RWPE2 (cell line): ENCODE measurements at regions not wholly inside any gene's neighbourhood (a gene's known extent, or its start where the extent isn't known, plus 50 kb on each side); places are given as distances from the start of the nearest gene placed in this dataset.

Experiments
- ATAC-seq: fragments of 200-7000 bp; cut with Tn5 transposase; 3 replicates; pipeline ENCODE4 v1.9.1; 2021; ENCODE audit warnings: low read depth
- DNase-seq: peaks from one replicate; pipeline ENCODE4 v3.0.0-alpha.2; 2020; ENCODE audit warnings: low spot score
- H3K27ac ChIP-seq: fragments of 450-650 bp; 2 replicates; pipeline ENCODE4 v1.5.1; 2017; ENCODE audit warnings: mild to moderate bottlenecking; ENCODE audit not compliant: poor library complexity, severe bottlenecking
- H3K27me3 ChIP-seq: fragments of 250-450 bp; sonication (Bioruptor Pico); 2 replicates; pipeline ENCODE4 v1.5.1; 2021; ENCODE audit warnings: mild to moderate bottlenecking, moderate library complexity; ENCODE audit not compliant: insufficient read depth, poor library complexity, severe bottlenecking
- H3K36me3 ChIP-seq: fragments of 250-450 bp; sonication (Bioruptor Pico); 2 replicates; pipeline ENCODE4 v1.5.1; 2020; ENCODE audit warnings: low read depth, mild to moderate bottlenecking, moderate library complexity
- H3K4me1 ChIP-seq: fragments of 250-450 bp; sonication (Bioruptor Pico); 2 replicates; pipeline ENCODE4 v1.5.1; 2021; ENCODE audit warnings: mild to moderate bottlenecking, moderate library complexity; ENCODE audit not compliant: insufficient read depth, poor library complexity, severe bottlenecking
- H3K4me3 ChIP-seq: fragments of 250-450 bp; sonication (Bioruptor Pico); 2 replicates; pipeline ENCODE4 v1.5.1; 2021; ENCODE audit warnings: mild to moderate bottlenecking, moderate library complexity; ENCODE audit not compliant: severe bottlenecking
- H3K9me3 ChIP-seq: fragments of 250-450 bp; sonication (Bioruptor Pico); 2 replicates; pipeline ENCODE4 v1.5.1; 2021; ENCODE audit warnings: mild to moderate bottlenecking, moderate library complexity; ENCODE audit not compliant: severe bottlenecking
- TF ChIP-seq, protein P1 (sequence below): fragments of 450-650 bp; IDR thresholded peaks from one replicate; pipeline ENCODE4 v1.5.1; 2017; ENCODE audit warnings: mild to moderate bottlenecking, moderate library complexity; ENCODE audit not compliant: poor library complexity, severe bottlenecking

DNA sequence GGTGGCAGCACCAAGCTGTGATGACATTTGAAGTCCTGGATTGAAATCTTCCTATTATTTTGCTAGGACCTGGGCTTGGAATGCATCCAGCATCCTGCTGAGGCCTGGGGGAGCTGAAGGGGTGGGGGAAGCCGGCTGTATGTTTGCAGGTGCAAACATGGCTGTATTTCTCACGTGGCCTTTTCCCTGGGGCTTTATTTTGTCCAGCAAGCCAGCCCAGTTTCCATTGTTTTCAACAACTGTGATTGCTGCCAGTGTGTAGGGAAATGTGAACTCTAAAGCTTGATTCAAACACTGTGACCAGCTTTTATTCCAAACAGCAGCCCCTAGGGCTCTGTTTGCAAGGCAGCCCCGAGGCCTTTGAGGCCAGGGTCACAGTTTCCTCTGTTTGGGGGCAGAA lies 683.0 kb downstream of the DHX35 start:
- TF ChIP-seq, protein P1, sequence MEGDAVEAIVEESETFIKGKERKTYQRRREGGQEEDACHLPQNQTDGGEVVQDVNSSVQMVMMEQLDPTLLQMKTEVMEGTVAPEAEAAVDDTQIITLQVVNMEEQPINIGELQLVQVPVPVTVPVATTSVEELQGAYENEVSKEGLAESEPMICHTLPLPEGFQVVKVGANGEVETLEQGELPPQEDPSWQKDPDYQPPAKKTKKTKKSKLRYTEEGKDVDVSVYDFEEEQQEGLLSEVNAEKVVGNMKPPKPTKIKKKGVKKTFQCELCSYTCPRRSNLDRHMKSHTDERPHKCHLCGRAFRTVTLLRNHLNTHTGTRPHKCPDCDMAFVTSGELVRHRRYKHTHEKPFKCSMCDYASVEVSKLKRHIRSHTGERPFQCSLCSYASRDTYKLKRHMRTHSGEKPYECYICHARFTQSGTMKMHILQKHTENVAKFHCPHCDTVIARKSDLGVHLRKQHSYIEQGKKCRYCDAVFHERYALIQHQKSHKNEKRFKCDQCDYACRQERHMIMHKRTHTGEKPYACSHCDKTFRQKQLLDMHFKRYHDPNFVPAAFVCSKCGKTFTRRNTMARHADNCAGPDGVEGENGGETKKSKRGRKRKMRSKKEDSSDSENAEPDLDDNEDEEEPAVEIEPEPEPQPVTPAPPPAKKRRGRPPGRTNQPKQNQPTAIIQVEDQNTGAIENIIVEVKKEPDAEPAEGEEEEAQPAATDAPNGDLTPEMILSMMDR = no peak
- H3K36me3 ChIP-seq = no peaks in the 10 kb centered on the region
- no peaks in the 10 kb centered on the region for H3K9me3 ChIP-seq
- H3K4me3 ChIP-seq = no peak overlapping the region
- H3K27me3 ChIP-seq = no peaks in the 10 kb centered on the region
- no peak overlapping the region for H3K27ac ChIP-seq
- DNase-seq (no peak), ATAC-seq (no peak)
- no peaks in the 10 kb centered on the region for H3K4me1 ChIP-seq

GRCh38 chr20:39643292-39643691 lies 681.1 kb downstream of the DHX35 start:
- no peak overlapping the region for H3K4me3 ChIP-seq
- DNase-seq (no peak), ATAC-seq (no peak)
- no peaks in the 10 kb centered on the region for H3K36me3 ChIP-seq
- TF ChIP-seq, protein P1 = no peak
- H3K27me3 ChIP-seq = no peaks in the 10 kb centered on the region
- H3K9me3 ChIP-seq = no peaks in the 10 kb centered on the region
- H3K4me1 ChIP-seq = no peaks in the 10 kb centered on the region
- H3K27ac ChIP-seq = no peak overlapping the region

DNA sequence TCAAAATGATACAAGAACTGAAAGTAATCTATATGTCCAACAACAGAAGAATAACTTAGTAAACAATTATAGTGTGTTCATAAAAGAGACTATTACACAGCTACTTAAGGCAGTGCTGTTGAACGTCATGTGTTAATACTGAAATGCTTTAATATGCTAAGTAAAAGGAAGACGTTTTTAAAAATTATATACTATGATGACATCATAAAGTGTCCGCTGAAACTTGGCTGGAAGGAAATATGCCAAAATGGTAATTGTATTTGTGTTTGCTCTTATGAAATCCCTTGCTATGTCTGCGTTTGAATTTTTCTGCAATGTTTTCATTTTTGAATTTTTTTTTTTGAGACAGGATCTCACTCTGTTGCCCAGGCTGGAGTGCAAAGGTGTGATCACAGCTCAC lies 679.3 kb downstream of the DHX35 start:
- Histone ChIP-seq H3K4me1 (no peaks in the 10 kb centered on the region), H3K27me3 (no peaks in the 10 kb centered on the region), H3K36me3 (no peaks in the 10 kb centered on the region), H3K9me3 (no peaks in the 10 kb centered on the region), H3K27ac (no peak overlapping the region), H3K4me3 (no peak overlapping the region)
- ATAC-seq (no peak), DNase-seq (no peak)
- TF ChIP-seq, protein P1 = no peak

DNA sequence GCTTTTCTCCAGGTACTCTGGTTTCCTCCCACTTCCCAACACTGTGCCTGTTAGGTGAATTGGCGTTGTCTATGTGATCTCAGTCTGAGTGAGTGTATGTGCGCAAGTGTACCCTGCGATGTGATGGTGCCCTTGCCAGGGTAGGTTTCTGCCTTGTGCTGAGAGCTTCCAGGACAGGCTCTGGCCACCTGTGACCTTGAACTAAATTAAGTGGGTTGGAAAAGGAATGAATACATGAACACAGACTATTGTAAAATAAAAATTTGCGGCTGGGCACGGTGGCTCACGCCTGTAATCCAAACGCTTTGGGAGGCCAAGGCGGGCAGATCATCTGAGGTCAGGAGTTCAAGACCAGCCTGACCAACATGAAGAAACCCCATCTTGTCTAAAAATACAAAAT lies 678.0 kb downstream of the DHX35 start:
- DNase-seq (no peak), ATAC-seq (no peak)
- TF ChIP-seq, protein P1 = no peak
- Histone ChIP-seq H3K4me1 (no peaks in the 10 kb centered on the region), H3K27ac (no peak overlapping the region), H3K36me3 (no peaks in the 10 kb centered on the region), H3K27me3 (no peaks in the 10 kb centered on the region), H3K9me3 (no peaks in the 10 kb centered on the region), H3K4me3 (no peak overlapping the region)

GRCh38 chr20:39638731-39639130 lies 676.6 kb downstream of the DHX35 start:
- ATAC-seq = no peak
- Histone ChIP-seq H3K27me3 (no peaks in the 10 kb centered on the region), H3K4me3 (no peak overlapping the region), H3K36me3 (no peaks in the 10 kb centered on the region), H3K4me1 (no peaks in the 10 kb centered on the region), H3K27ac (no peak overlapping the region), H3K9me3 (no peaks in the 10 kb centered on the region)
- no peak for DNase-seq
- TF ChIP-seq, protein P1 = no peak
